WI38 (cell line): ENCODE measurements at regions not wholly inside any gene's neighbourhood (a gene's known extent, or its start where the extent isn't known, plus 50 kb on each side); places are given as distances from the start of the nearest gene placed in this dataset.

Experiments
- H3K4me3 ChIP-seq: 2 replicates; pipeline ENCODE4 v1.5.1; 2011; ENCODE audit warnings: low read depth, mild to moderate bottlenecking, control low read depth, low read length
- TF ChIP-seq, protein P1 (sequence below): IDR thresholded peaks from 2 replicates; pipeline ENCODE4 v1.5.1; 2012; ENCODE audit warnings: low read depth, mild to moderate bottlenecking, control low read depth, low read length

DNA sequence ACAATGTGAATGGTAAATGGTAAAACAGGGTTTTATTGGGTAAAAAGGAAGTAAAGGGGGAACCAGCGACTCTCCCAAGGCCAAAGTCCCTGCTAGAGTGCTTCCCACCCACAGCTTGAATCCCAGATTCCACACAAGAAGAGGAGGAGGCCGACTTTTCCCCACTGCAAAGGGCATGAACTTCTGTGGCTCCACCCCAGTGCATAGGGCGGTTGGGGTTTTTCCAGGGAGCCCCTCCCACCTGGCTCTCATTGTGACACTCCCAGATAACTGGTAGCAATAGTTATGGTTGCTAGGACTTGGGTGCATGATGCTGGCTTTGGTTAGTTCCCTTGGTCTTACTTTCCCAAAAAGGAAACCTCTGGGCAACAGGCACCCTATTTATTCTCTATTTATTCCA lies 666.0 kb upstream of the CA10 start:
- TF ChIP-seq, protein P1, sequence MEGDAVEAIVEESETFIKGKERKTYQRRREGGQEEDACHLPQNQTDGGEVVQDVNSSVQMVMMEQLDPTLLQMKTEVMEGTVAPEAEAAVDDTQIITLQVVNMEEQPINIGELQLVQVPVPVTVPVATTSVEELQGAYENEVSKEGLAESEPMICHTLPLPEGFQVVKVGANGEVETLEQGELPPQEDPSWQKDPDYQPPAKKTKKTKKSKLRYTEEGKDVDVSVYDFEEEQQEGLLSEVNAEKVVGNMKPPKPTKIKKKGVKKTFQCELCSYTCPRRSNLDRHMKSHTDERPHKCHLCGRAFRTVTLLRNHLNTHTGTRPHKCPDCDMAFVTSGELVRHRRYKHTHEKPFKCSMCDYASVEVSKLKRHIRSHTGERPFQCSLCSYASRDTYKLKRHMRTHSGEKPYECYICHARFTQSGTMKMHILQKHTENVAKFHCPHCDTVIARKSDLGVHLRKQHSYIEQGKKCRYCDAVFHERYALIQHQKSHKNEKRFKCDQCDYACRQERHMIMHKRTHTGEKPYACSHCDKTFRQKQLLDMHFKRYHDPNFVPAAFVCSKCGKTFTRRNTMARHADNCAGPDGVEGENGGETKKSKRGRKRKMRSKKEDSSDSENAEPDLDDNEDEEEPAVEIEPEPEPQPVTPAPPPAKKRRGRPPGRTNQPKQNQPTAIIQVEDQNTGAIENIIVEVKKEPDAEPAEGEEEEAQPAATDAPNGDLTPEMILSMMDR = no peak
- H3K4me3 ChIP-seq = no peak overlapping the region

DNA sequence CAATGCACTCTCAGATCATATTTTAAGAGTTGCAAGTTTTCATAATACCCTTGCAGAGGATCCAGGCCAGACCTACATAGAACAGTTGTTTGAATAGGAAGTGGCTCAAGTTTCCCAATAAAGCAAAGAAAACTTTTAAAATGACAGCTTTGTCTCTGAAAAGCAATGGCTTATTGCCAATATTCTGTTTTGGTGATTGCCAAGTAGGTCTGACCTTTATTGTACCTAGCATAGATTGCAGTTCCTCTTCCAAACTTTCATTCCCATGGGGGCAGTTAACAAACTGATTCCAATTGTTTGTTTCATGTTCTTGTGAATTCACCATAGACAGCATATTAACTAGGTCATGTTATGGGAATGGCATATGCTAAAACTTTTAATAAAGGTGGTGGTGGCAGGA lies 664.6 kb upstream of the CA10 start:
- no peak overlapping the region for H3K4me3 ChIP-seq
- TF ChIP-seq, protein P1 = no peak

DNA sequence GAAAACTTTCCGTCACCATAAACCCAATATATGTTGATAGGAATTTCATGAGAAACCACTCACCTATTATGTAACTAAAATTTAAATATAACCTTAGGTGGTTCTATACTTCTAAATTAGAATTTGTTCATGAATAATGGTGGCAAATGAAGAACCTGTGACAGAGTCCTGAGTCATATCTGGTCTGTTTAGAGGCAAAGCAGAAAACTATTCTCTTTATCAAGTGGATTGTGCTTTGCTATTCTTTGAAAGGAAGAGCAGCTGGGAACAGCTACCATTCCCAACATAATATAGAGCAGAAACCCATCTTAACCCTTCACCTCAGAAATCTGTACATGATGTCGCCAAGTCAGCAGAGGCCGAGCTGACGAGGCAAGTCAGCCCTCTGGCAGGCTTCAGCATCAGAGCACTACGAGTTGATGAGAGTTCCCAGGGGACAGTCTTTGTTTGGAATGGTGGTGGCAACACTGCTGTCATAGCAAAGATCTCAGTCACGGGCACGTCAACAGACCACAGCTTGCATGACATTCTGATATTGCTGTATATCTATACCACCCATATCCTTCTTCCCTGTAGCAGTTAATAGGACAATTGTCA lies 631.9 kb upstream of the CA10 start:
- no peak overlapping the region for H3K4me3 ChIP-seq
- TF ChIP-seq, protein P1 = no peak

DNA sequence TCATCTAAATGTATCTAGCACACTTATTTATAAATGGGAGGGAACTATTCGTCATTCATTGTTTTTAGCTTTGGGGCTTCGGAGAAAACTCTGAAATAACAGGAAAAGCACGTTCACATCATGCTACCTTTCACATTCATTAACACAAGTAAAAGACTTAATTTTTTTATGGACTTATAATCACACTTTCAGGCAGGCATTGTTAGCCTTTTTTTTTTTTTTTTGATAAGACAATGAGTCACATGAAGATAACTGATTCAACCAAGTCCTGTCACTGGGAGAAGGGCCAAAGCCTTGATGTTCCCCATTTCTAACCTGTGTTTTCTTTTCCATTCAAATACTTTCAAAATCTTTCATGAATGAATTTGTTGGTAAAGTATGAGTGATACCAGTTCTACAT lies 631.3 kb upstream of the CA10 start:
- TF ChIP-seq, protein P1 = no peak
- no peak overlapping the region for H3K4me3 ChIP-seq

DNA sequence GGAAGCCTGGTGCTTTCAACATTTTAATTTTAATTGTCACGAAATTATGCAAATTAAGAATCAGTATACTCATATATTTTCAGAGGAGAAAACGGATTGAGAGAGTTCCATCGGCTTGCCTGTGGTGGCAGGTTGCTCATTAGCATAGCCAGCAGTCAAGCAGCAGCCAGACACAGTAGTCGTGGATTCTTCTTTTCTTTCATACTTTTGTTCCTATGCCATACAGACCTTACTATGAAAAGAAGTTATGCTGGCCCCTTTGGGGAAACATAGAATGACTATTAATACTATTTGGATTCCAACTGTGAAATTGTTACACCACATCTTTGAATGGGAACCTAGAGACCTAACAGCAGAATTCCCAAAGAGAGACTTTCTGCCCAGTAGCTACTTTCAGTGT lies 617.7 kb upstream of the CA10 start:
- no peak overlapping the region for H3K4me3 ChIP-seq
- TF ChIP-seq, protein P1 = no peak

DNA sequence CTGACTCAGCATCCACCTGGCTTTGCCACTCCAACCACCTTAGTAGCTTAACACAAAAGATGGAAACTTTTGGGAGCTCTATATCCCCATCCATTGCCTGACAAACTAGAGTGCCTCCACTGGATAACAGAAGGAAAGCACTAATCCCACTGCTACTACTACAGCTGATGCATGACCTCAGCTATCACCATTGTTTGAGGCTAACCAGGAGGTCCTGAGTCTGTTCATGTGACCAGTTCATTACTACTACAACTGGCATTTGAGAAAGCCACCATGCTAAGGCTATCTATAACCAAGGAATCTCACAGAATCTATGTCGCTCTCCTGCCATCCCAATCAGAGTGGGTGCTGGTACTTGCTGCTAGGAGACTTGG lies 604.3 kb upstream of the CA10 start:
- TF ChIP-seq, protein P1 = no peak
- no peak overlapping the region for H3K4me3 ChIP-seq

DNA sequence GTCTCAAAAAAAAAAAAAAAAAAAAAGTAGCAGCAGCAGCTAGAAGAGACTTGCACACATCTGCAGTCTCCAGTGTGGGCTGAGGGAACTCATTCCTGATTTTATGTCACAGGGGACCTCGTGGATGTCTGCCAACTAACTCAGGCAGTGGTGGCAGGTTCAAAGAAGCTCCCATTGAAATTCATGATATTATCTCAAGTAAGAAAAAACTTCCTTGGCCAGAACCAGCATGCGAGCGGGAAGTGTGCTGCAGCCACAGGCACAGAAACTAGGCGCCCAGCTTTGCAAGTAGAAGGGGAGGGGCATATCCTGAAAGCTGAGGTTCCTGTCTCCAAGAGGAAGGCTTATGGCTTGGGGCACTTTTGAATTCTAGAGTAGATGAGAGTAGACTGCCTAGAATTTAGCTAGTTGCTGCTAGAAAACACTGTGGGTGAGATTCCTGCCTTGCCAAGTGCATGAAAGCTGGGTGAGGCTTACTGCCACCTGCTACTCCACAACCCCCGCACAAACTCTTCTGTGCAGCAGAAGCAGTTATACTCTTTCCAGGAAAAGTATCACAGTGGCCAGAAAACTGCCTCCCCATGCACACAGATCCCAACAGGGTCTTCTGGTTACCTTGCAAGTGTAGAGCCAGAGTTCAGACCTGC lies 603.8 kb upstream of the CA10 start:
- TF ChIP-seq, protein P1 = no peak
- H3K4me3 ChIP-seq = no peak overlapping the region
